ENCODE measurements at regions not wholly inside any gene's neighbourhood (a gene's known extent, or its start where the extent isn't known, plus 50 kb on each side); places are given as distances from the start of the nearest gene placed in this dataset.

- Histone ChIP-seq H3K4me1 (no peaks in the 10 kb centered on the region), H3K4me2 (no peak overlapping the region), H3K9me3 (peaks cover 3% of the 10 kb centered on the region; the same call in 1 of the 2 replicates), H4K20me1 (no peaks in the 10 kb centered on the region), H3K27me3 (no peaks in the 10 kb centered on the region), H3K27ac (no peak overlapping the region), H3K36me3 (no peaks in the 10 kb centered on the region), H3K4me3 (no peak overlapping the region), H3K9ac (no peak overlapping the region)
- no peak for TF ChIP-seq Cebpa-rat (IDR thresholded peaks at IDR 0.05)
Measured at GRCh38 chr12:126496201-126496600, 1431.0 kb downstream of the AACS start.

- Histone ChIP-seq H3K4me1 (peaks cover 26% of the 10 kb centered on the region), H3K27me3 (no peaks in the 10 kb centered on the region), H3K9ac (no peak overlapping the region; the same call in 1 of the 2 replicates), H3K36me3 (no peaks in the 10 kb centered on the region), H3K27ac (0 out of 2 replicates have a peak overlapping the region, but pooled peaks have one; percentile 28), H4K20me1 (no peaks in the 10 kb centered on the region), H3K4me2 (peak overlapping the region; percentile 64), H3K9me3 (peaks cover 6% of the 10 kb centered on the region; the same call in 1 of the 2 replicates), H3K4me3 (no peak overlapping the region)
- TF ChIP-seq Cebpa-rat (IDR thresholded peaks at IDR 0.05), result peak; percentile 59; the same call in 1 of the 2 replicates
Measured at GRCh38 chr12:126506426-126507182, 1441.4 kb downstream of the AACS start.

GRCh38 chr12:126507231-126507630 lies 1442.0 kb downstream of the AACS start:
- H3K27ac ChIP-seq, result no peak overlapping the region
- peak overlapping the region; percentile 64 for H3K4me2 ChIP-seq
- H3K9me3 ChIP-seq, result peaks cover 6% of the 10 kb centered on the region; the same call in 1 of the 2 replicates
- no peaks in the 10 kb centered on the region for H3K27me3 ChIP-seq
- no peak overlapping the region for H3K9ac ChIP-seq
- H3K36me3 ChIP-seq, result no peaks in the 10 kb centered on the region
- TF ChIP-seq Cebpa-rat (IDR thresholded peaks at IDR 0.05), result no peak
- no peak overlapping the region for H3K4me3 ChIP-seq
- peaks cover 26% of the 10 kb centered on the region for H3K4me1 ChIP-seq
- H4K20me1 ChIP-seq, result no peaks in the 10 kb centered on the region

GRCh38 chr12:126509572-126509971 lies 1444.3 kb downstream of the AACS start:
- no peak for TF ChIP-seq Cebpa-rat (IDR thresholded peaks at IDR 0.05)
- Histone ChIP-seq H3K4me2 (no peak overlapping the region), H3K27ac (no peak overlapping the region), H3K27me3 (no peaks in the 10 kb centered on the region), H3K9me3 (peaks cover 6% of the 10 kb centered on the region; the same call in 1 of the 2 replicates), H4K20me1 (no peaks in the 10 kb centered on the region), H3K9ac (no peak overlapping the region), H3K4me1 (peaks cover 26% of the 10 kb centered on the region), H3K4me3 (no peak overlapping the region), H3K36me3 (no peaks in the 10 kb centered on the region)

GRCh38 chr12:126510630-126511029 lies 1445.4 kb downstream of the AACS start:
- Histone ChIP-seq H3K27me3 (no peaks in the 10 kb centered on the region), H3K4me1 (peaks cover 25% of the 10 kb centered on the region), H3K4me3 (no peak overlapping the region), H3K4me2 (no peak overlapping the region), H3K36me3 (no peaks in the 10 kb centered on the region), H3K9me3 (peaks cover 3% of the 10 kb centered on the region; the same call in 1 of the 2 replicates), H3K9ac (no peak overlapping the region), H4K20me1 (no peaks in the 10 kb centered on the region), H3K27ac (no peak overlapping the region)
- no peak for TF ChIP-seq Cebpa-rat (IDR thresholded peaks at IDR 0.05)

GRCh38 chr12:126512916-126513913 lies 1448.0 kb downstream of the AACS start:
- H3K4me3 ChIP-seq, result no peak overlapping the region
- no peaks in the 10 kb centered on the region for H3K36me3 ChIP-seq
- no peak overlapping the region for H3K4me2 ChIP-seq
- H3K27me3 ChIP-seq, result no peaks in the 10 kb centered on the region
- TF ChIP-seq Cebpa-rat (IDR thresholded peaks at IDR 0.05), result no peak
- no peaks in the 10 kb centered on the region; the same call in 1 of the 2 replicates for H3K9me3 ChIP-seq
- H3K9ac ChIP-seq, result no peak overlapping the region
- no peak overlapping the region for H3K27ac ChIP-seq
- H4K20me1 ChIP-seq, result no peaks in the 10 kb centered on the region
- H3K4me1 ChIP-seq, result no peaks in the 10 kb centered on the region

GRCh38 chr12:126518596-126519200 lies 1453.5 kb downstream of the AACS start:
- Histone ChIP-seq H3K9ac (no peak overlapping the region), H3K4me3 (no peak overlapping the region), H3K4me2 (no peak overlapping the region), H3K9me3 (no peaks in the 10 kb centered on the region; the same call in 1 of the 2 replicates), H3K4me1 (peaks cover 2% of the 10 kb centered on the region), H4K20me1 (no peaks in the 10 kb centered on the region), H3K36me3 (no peaks in the 10 kb centered on the region), H3K27me3 (no peaks in the 10 kb centered on the region), H3K27ac (no peak overlapping the region)
- TF ChIP-seq Cebpa-rat (IDR thresholded peaks at IDR 0.05), result no peak

- no peak overlapping the region for H3K4me3 ChIP-seq
Measured at GRCh38 chr12:126519833-126520232, 1454.6 kb downstream of the AACS start.

GRCh38 chr12:126523891-126524290 lies 1458.7 kb downstream of the AACS start:
- peak overlapping the region; percentile 29; the same call in 1 of the 2 replicates for H3K4me2 ChIP-seq

More at GRCh38 chr12:126519833-126520232, 1454.6 kb downstream of the AACS start:
- H3K27ac ChIP-seq, result no peak overlapping the region
- peaks cover 9% of the 10 kb centered on the region for H3K4me1 ChIP-seq
- H3K9me3 ChIP-seq, result no peaks in the 10 kb centered on the region; the same call in 1 of the 2 replicates
- no peaks in the 10 kb centered on the region for H3K27me3 ChIP-seq
- H3K4me2 ChIP-seq, result no peak overlapping the region
- H4K20me1 ChIP-seq, result no peaks in the 10 kb centered on the region
- no peak for TF ChIP-seq Cebpa-rat (IDR thresholded peaks at IDR 0.05)
- H3K9ac ChIP-seq, result no peak overlapping the region
- H3K36me3 ChIP-seq, result no peaks in the 10 kb centered on the region

More at GRCh38 chr12:126523891-126524290, 1458.7 kb downstream of the AACS start:
- H3K4me1 ChIP-seq, result peaks cover 9% of the 10 kb centered on the region
- no peaks in the 10 kb centered on the region for H3K27me3 ChIP-seq
- H4K20me1 ChIP-seq, result no peaks in the 10 kb centered on the region
- no peak overlapping the region for H3K4me3 ChIP-seq
- no peaks in the 10 kb centered on the region for H3K36me3 ChIP-seq
- no peak overlapping the region for H3K27ac ChIP-seq
- H3K9ac ChIP-seq, result no peak overlapping the region
- TF ChIP-seq Cebpa-rat (IDR thresholded peaks at IDR 0.05), result no peak
- H3K9me3 ChIP-seq, result no peaks in the 10 kb centered on the region
